HCT116 (cell line): ENCODE measurements at regions not wholly inside any gene's neighbourhood (a gene's known extent, or its start where the extent isn't known, plus 50 kb on each side); places are given as distances from the start of the nearest gene placed in this dataset.
"Not testable (repeated sequence)": the region's sequence is repeated elsewhere in the genome, so short reads cannot be mapped to it uniquely, and the experiment has no call there.

Source experiments
- ATAC-seq: fragments of 200-7000 bp; cut with Tn5 transposase; 2 replicates; pipeline ENCODE4 v1.9.1; 2020; ENCODE audit warnings: mild to moderate bottlenecking, moderate library complexity
- BruUV-seq: library from RNA; stranded (reverse); fragments of 400-500 nt; replicated peaks from 2 replicates; lab custom pipeline; 2021; lab: Mats Ljungman, UMichigan
- CTCF ChIA-PET: fragments of 300-600 bp; sonication (Branson Sonifier 250); formaldehyde crosslinking; loops from one replicate; lab custom pipeline; 2021; ENCODE audit warnings: antibody characterized with exemption; lab: Charles Lee
- POLR2A ChIA-PET: fragments of 300-600, 350-600 bp; sonication (Branson Sonifier 250); formaldehyde crosslinking; loops from one replicate; lab custom pipeline; 2021; ENCODE audit warnings: antibody characterized with exemption; lab: Charles Lee
- RAD21 ChIA-PET, 2 experiments: fragments of 300-600 bp; sonication (Branson Sonifier 250); formaldehyde crosslinking; loops; one replicate each; lab custom pipeline; 2023; ENCODE audit warnings: low total read pairs in 2 of 2; ENCODE audit not compliant: uncharacterized antibody in 2 of 2, unreplicated experiment in 2 of 2, low non-redundant PET in 1 of 2; lab: Charles Lee
- DNase-seq: peaks from one replicate; pipeline ENCODE4 v3.0.0-alpha.2; 2010; ENCODE audit warnings: low read depth, low spot score
- H2AFZ ChIP-seq: fragments of 200-600 bp; shearing (Covaris generic), sonication (generic); 2 replicates; pipeline ENCODE4 v1.6.1; 2017; ENCODE audit warnings: low read depth, mixed run types, mixed read lengths, antibody characterized with exemption, low read length; ENCODE audit not compliant: poor library complexity, severe bottlenecking
- H3K27ac ChIP-seq: 2 replicates; pipeline ENCODE4 v1.5.1; 2012; ENCODE audit warnings: low read depth, low read length
- H3K27me3 ChIP-seq: fragments of 200-600 bp; sonication (generic); 2 replicates; pipeline ENCODE4 v1.6.1; 2016; ENCODE audit warnings: mixed run types, low read length, mixed read lengths; ENCODE audit not compliant: insufficient read depth
- H3K36me3 ChIP-seq, 2 experiments: fragments of 200-500 bp in 1 of 2; fragments of 200-600 bp in 1 of 2; sonication (Bioruptor generic) in 1 of 2; sonication (generic) in 1 of 2; 2 replicates each; pipeline versions ENCODE4 v1.5.1 to v1.6.1; 2014 to 2016; ENCODE audit warnings: low read length in 2 of 2, inconsistent platforms in 1 of 2, mixed read lengths in 1 of 2, mixed run types in 1 of 2; ENCODE audit not compliant: insufficient read depth in 2 of 2, control insufficient read depth in 1 of 2
- H3K4me1 ChIP-seq, 2 experiments: fragments of 200-600 bp in 1 of 2; sonication (generic) in 1 of 2; 2 replicates each; pipeline versions ENCODE4 v1.5.1 to v1.6.1; 2012 to 2017; ENCODE audit warnings: low read length in 2 of 2, inconsistent platforms in 1 of 2, mild to moderate bottlenecking in 1 of 2, mixed read lengths in 1 of 2, mixed run types in 1 of 2, moderate library complexity in 1 of 2; ENCODE audit not compliant: insufficient read depth in 2 of 2, control insufficient read depth in 1 of 2
- H3K4me2 ChIP-seq: fragments of 200-600 bp; sonication (generic); 2 replicates; pipeline ENCODE4 v1.6.1; 2017; ENCODE audit warnings: mixed run types, low read length, mixed read lengths
- H3K4me3 ChIP-seq, 2 experiments: fragments of 200-600 bp in 1 of 2; sonication (generic) in 1 of 2; replicated peaks in 1 of 2; 2 replicates each; pipeline ENCODE4 v1.5.1; 2011 to 2016; ENCODE audit warnings: low read length in 2 of 2, control low read depth in 1 of 2, low read depth in 1 of 2, mild to moderate bottlenecking in 1 of 2, mixed read lengths in 1 of 2, mixed run types in 1 of 2
- H3K79me2 ChIP-seq: fragments of 200-600 bp; sonication (generic); 2 replicates; pipeline ENCODE4 v1.6.1; 2017; ENCODE audit warnings: mild to moderate bottlenecking, mixed run types, low read length, moderate library complexity, mixed read lengths; ENCODE audit not compliant: insufficient read depth
- H3K9ac ChIP-seq: fragments of 200-600 bp; sonication (generic); 2 replicates; pipeline ENCODE4 v1.6.1; 2016; ENCODE audit warnings: low read length, mixed read lengths
- H3K9me2 ChIP-seq: fragments of 200-600 bp; sonication (generic), shearing (Covaris generic); 2 replicates; pipeline ENCODE4 v1.6.1; 2017; ENCODE audit warnings: mixed run types, mild to moderate bottlenecking, moderate library complexity; ENCODE audit not compliant: insufficient read depth
- H3K9me3 ChIP-seq, 2 experiments: fragments of 200-500 bp in 1 of 2; fragments of 200-600 bp in 1 of 2; sonication (Bioruptor generic) in 1 of 2; sonication (generic) in 1 of 2; 2 replicates each; pipeline ENCODE4 v1.6.1; 2014 to 2017; ENCODE audit warnings: low read length in 2 of 2, mixed read lengths in 2 of 2, inconsistent platforms in 1 of 2, low read depth in 1 of 2, mild to moderate bottlenecking in 1 of 2, mixed run types in 1 of 2, moderate library complexity in 1 of 2; ENCODE audit not compliant: control insufficient read depth in 1 of 2, insufficient read depth in 1 of 2
- H4K20me1 ChIP-seq: fragments of 200-600 bp; sonication (generic), shearing (Covaris generic); 2 replicates; pipeline ENCODE4 v1.6.1; 2017; ENCODE audit warnings: mixed run types, mild to moderate bottlenecking, moderate library complexity; ENCODE audit not compliant: insufficient read depth
- CTCF ChIP-seq, 3 experiments: fragments of 200-600 bp in 1 of 3; sonication (generic) in 1 of 3; IDR thresholded peaks in 2 of 3; conservative IDR thresholded peaks in 1 of 3; 2 replicates each; pipeline ENCODE4 v1.5.1; 2012 to 2017; ENCODE audit warnings: low read depth in 2 of 3, low read length in 2 of 3, antibody characterized with exemption in 1 of 3, borderline replicate concordance in 1 of 3, control low read depth in 1 of 3, mild to moderate bottlenecking in 1 of 3, mixed read lengths in 1 of 3, mixed run types in 1 of 3, moderate library complexity in 1 of 3; ENCODE audit not compliant: insufficient read depth in 1 of 3
- EGR1 ChIP-seq: IDR thresholded peaks from 2 replicates; pipeline ENCODE4 v1.6.1; 2012; ENCODE audit warnings: low read depth
- ELF1 ChIP-seq: IDR thresholded peaks from 2 replicates; pipeline ENCODE4 v1.6.1; 2012; ENCODE audit warnings: low read depth, borderline replicate concordance
- EZH2phosphoT487 ChIP-seq: fragments of 200-600 bp; IDR thresholded peaks from 2 replicates; pipeline ENCODE4 v1.6.1; 2018; ENCODE audit warnings: antibody characterized with exemption, borderline replicate concordance
- RAD21 ChIP-seq: IDR thresholded peaks from 2 replicates; pipeline ENCODE4 v1.6.1; 2012; ENCODE audit warnings: low read depth, mild to moderate bottlenecking
- ZNF274 ChIP-seq: fragments of 200-500 bp; sonication (Bioruptor generic); IDR thresholded peaks from 2 replicates; pipeline ENCODE4 v1.6.1; 2014; ENCODE audit warnings: mild to moderate bottlenecking, low read depth, low read length, inconsistent platforms
- intact Hi-C: fragments of 100-400 bp; cut with micrococcal nuclease; formaldehyde crosslinking; loops from 2 replicates; pipeline ENCODE4 v1.10.0; 2022

GRCh38 chr5:54379590-54379989 lies 69.2 kb upstream of the ARL15 start:
- H3K4me1 ChIP-seq, result no peaks in the 10 kb centered on the region
- TF ChIP-seq EGR1, result no peak
- TF ChIP-seq CTCF (IDR thresholded peaks at IDR 0.05 in 2 of 3, conservative IDR thresholded peaks at IDR 0.05 in 1 of 3; ENCODE audit: borderline replicate concordance in 1 of 3, insufficient read depth in 1 of 3, low read depth in 2 of 3, low read length in 2 of 3), result 0 out of 6 replicates have a peak, but pooled peaks of 2 of the 3 experiments have one; percentile 2 to 14
- no peak for TF ChIP-seq EZH2phosphoT487
- TF ChIP-seq ZNF274, result no peak
- no peak for TF ChIP-seq ELF1
- 0 out of 2 replicates have a peak, but pooled peaks have one; percentile 12 for TF ChIP-seq RAD21
- no peak for ATAC-seq
- BruUV-seq, result no TSS peak
- CTCF ChIA-PET, result no interaction called here
- H3K4me2 ChIP-seq, result no peak overlapping the region
- DNase-seq, result no peak
- H3K9me3 ChIP-seq, result no peaks in the 10 kb centered on the region
- RAD21 ChIA-PET, result no interaction called here
- H4K20me1 ChIP-seq, result no peaks in the 10 kb centered on the region
- H3K36me3 ChIP-seq, result no peaks in the 10 kb centered on the region
- H3K79me2 ChIP-seq, result no peaks in the 10 kb centered on the region
- POLR2A ChIA-PET, result no interaction called here
- no peak overlapping the region for H3K9ac ChIP-seq
- no peak overlapping the region for H3K4me3 ChIP-seq
- H3K9me2 ChIP-seq, result no peaks in the 10 kb centered on the region
- H3K27me3 ChIP-seq, result no peaks in the 10 kb centered on the region
- H2AFZ ChIP-seq, result no peak overlapping the region
- intact Hi-C loops, result no loop called here
- H3K27ac ChIP-seq, result no peak overlapping the region

GRCh38 chr5:54378707-54379106 lies 68.3 kb upstream of the ARL15 start:
- TF ChIP-seq RAD21 (no peak), EGR1 (no peak), EZH2phosphoT487 (no peak), CTCF (IDR thresholded peaks at IDR 0.05 in 2 of 3, conservative IDR thresholded peaks at IDR 0.05 in 1 of 3; ENCODE audit: borderline replicate concordance in 1 of 3, insufficient read depth in 1 of 3, low read depth in 2 of 3, low read length in 2 of 3) (no peak)
- TF ChIP-seq, all 23 proteins: peak for 0
- no TSS peak for BruUV-seq
- H3K27me3 ChIP-seq, result no peaks in the 10 kb centered on the region
- no peaks in the 10 kb centered on the region for H3K79me2 ChIP-seq
- no peak overlapping the region for H3K27ac ChIP-seq
- H3K4me3 ChIP-seq, result no peak overlapping the region
- no peaks in the 10 kb centered on the region for H3K9me3 ChIP-seq
- H3K4me1 ChIP-seq, result no peaks in the 10 kb centered on the region
- no peak for DNase-seq
- POLR2A ChIA-PET, result no interaction called here
- CTCF ChIA-PET, result no interaction called here
- H4K20me1 ChIP-seq, result no peaks in the 10 kb centered on the region
- H3K36me3 ChIP-seq, result no peaks in the 10 kb centered on the region
- RAD21 ChIA-PET, result no interaction called here
- H2AFZ ChIP-seq, result no peak overlapping the region
- intact Hi-C loops, result no loop called here
- ATAC-seq, result no peak
- no peak overlapping the region for H3K4me2 ChIP-seq
- H3K9me2 ChIP-seq, result no peaks in the 10 kb centered on the region
- H3K9ac ChIP-seq, result no peak overlapping the region

- BruUV-seq, H3K9me3 ChIP-seq, RAD21 ChIA-PET, H4K20me1 ChIP-seq, H3K9ac ChIP-seq, H3K27ac ChIP-seq, H3K4me2 ChIP-seq, H3K4me3 ChIP-seq, H3K9me2 ChIP-seq, ATAC-seq, H3K4me1 ChIP-seq, H3K36me3 ChIP-seq, DNase-seq, H3K27me3 ChIP-seq, CTCF ChIA-PET, intact Hi-C loops, POLR2A ChIA-PET, H3K79me2 ChIP-seq, H2AFZ ChIP-seq: not testable (repeated sequence)
These were observed 67.0 kb upstream of the ARL15 start for GRCh38 chr5:54377339-54377738.
